ENCODE measurements at regions not wholly inside any gene's neighbourhood (a gene's known extent, or its start where the extent isn't known, plus 50 kb on each side); places are given as distances from the start of the nearest gene placed in this dataset.

GRCh38 chr12:111111681-111112080 lies 191.3 kb upstream of the MYL2 start:
- Histone ChIP-seq H3K36me3 (ENCODE audit: insufficient read depth) (no peaks in the 10 kb centered on the region), H3K4me3 (no peak overlapping the region), H3F3A (replicated peaks; ENCODE audit: low read depth) (no peaks in the 10 kb centered on the region), H2AFZ (no peak overlapping the region), H4K20me1 (replicated peaks; ENCODE audit: insufficient read depth) (no peaks in the 10 kb centered on the region; the same call in 1 of the 2 replicates), H3K79me2 (replicated peaks; ENCODE audit: insufficient read depth) (no peaks in the 10 kb centered on the region), H3K4me2 (no peak overlapping the region), H3K27me3 (ENCODE audit: insufficient read depth) (no peaks in the 10 kb centered on the region), H3K4me1 (ENCODE audit: insufficient read depth) (peaks cover 12% of the 10 kb centered on the region; the same call in 1 of the 2 replicates), H3K9me2 (ENCODE audit: insufficient read depth) (no peaks in the 10 kb centered on the region), H3K27ac (ENCODE audit: low read depth) (0 out of 2 replicates have a peak overlapping the region, but pooled peaks have one; percentile 14)
- Mint-ChIP-seq H3K36me3 (ENCODE audit: low read depth) (peaks cover 5% of the 10 kb centered on the region; the same call in 2 of the 3 replicates), H3K4me3 (no peak overlapping the region), H3K4me1 (peaks cover 16% of the 10 kb centered on the region), H3K27me3 (ENCODE audit: insufficient read depth, low read depth, poor library complexity) (no peaks in the 10 kb centered on the region), H3K9me3 (no peaks in the 10 kb centered on the region; the same call in 2 of the 3 replicates), H3K27ac (no peak overlapping the region)
- ATAC-seq = no peak
- TF ChIP-seq ETS1 (IDR thresholded peaks at IDR 0.05) (no peak), EZH2 (IDR thresholded peaks at IDR 0.05; ENCODE audit: low read depth, unreplicated experiment) (no peak), CREB1 (CRISPR knock-in tag; IDR thresholded peaks at IDR 0.05; ENCODE audit: low read depth) (no peak)
- DNase-seq (ENCODE audit: low spot score) = no peak

GRCh38 chr12:111110556-111110955 lies 190.2 kb upstream of the MYL2 start:
- Histone ChIP-seq H3K79me2 (replicated peaks; ENCODE audit: insufficient read depth) (no peaks in the 10 kb centered on the region; the same call in 1 of the 2 replicates), H3K9me2 (ENCODE audit: insufficient read depth) (no peaks in the 10 kb centered on the region), H3K4me2 (no peak overlapping the region), H4K20me1 (replicated peaks; ENCODE audit: insufficient read depth) (no peaks in the 10 kb centered on the region; the same call in 1 of the 2 replicates), H3K36me3 (ENCODE audit: insufficient read depth) (no peaks in the 10 kb centered on the region), H2AFZ (no peak overlapping the region), H3K27ac (ENCODE audit: low read depth) (no peak overlapping the region), H3K4me1 (ENCODE audit: insufficient read depth) (peaks cover 12% of the 10 kb centered on the region; the same call in 1 of the 2 replicates), H3K4me3 (no peak overlapping the region), H3F3A (replicated peaks; ENCODE audit: low read depth) (no peaks in the 10 kb centered on the region), H3K27me3 (ENCODE audit: insufficient read depth) (no peaks in the 10 kb centered on the region)
- H3K27ac Mint-ChIP-seq = no peak overlapping the region
- ATAC-seq (no peak), DNase-seq (ENCODE audit: low spot score) (no peak)
- TF ChIP-seq NANOG (IDR thresholded peaks at IDR 0.05; ENCODE audit: borderline replicate concordance) = no peak
- TF ChIP-seq JUNB (IDR thresholded peaks at IDR 0.05; ENCODE audit: unreplicated experiment) = no peak
- TF ChIP-seq ZNF331 (CRISPR knock-in tag; IDR thresholded peaks at IDR 0.05; ENCODE audit: low read depth) = no peak
- no peak for TF ChIP-seq ETS1 (IDR thresholded peaks at IDR 0.05)
- TF ChIP-seq EZH2 (IDR thresholded peaks at IDR 0.05; ENCODE audit: low read depth, unreplicated experiment) = no peak
- TF ChIP-seq CTCF (conservative IDR thresholded peaks at IDR 0.05; ENCODE audit: low read depth in 2 of 2) = no peak
- TF ChIP-seq EZH2phosphoT487 (IDR thresholded peaks at IDR 0.05; ENCODE audit: unreplicated experiment) = no peak
- no peak for TF ChIP-seq ZNF114 (CRISPR knock-in tag; IDR thresholded peaks at IDR 0.05)
- no peak for TF ChIP-seq POLR2AphosphoS5 (IDR thresholded peaks at IDR 0.05; ENCODE audit: low read depth)
- H3K4me3 Mint-ChIP-seq = no peak overlapping the region
- peaks cover 5% of the 10 kb centered on the region; the same call in 2 of the 3 replicates for H3K36me3 Mint-ChIP-seq (ENCODE audit: low read depth)
- no peaks in the 10 kb centered on the region for H3K27me3 Mint-ChIP-seq (ENCODE audit: insufficient read depth, low read depth, poor library complexity)
- H3K4me1 Mint-ChIP-seq = peaks cover 16% of the 10 kb centered on the region
- no peaks in the 10 kb centered on the region; the same call in 2 of the 3 replicates for H3K9me3 Mint-ChIP-seq
